ENCODE measurements at regions not wholly inside any gene's neighbourhood (a gene's known extent, or its start where the extent isn't known, plus 50 kb on each side); places are given as distances from the start of the nearest gene placed in this dataset.

GRCh38 chr2:118265873-118266455, 177.7 kb downstream of the INSIG2 start:
- no peak for DNase-seq

- no peak for DNase-seq
Measured at GRCh38 chr2:118264232-118264990, 176.1 kb downstream of the INSIG2 start.

- DNase-seq, result no peak
Measured at GRCh38 chr2:118257696-118258095, 169.4 kb downstream of the INSIG2 start.

- DNase-seq, result no peak
Measured at GRCh38 chr2:118255771-118256372, 167.6 kb downstream of the INSIG2 start.

GRCh38 chr2:118255301-118255700, 167.0 kb downstream of the INSIG2 start:
- no peak for DNase-seq

- no peak for DNase-seq
Measured at GRCh38 chr2:118254116-118254515, 165.8 kb downstream of the INSIG2 start.

- no peak for DNase-seq
Measured at GRCh38 chr2:118251427-118251826, 163.2 kb downstream of the INSIG2 start.

- no peak for DNase-seq
Measured at GRCh38 chr2:118250463-118250862, 162.2 kb downstream of the INSIG2 start.

GRCh38 chr2:118250001-118250400, 161.7 kb downstream of the INSIG2 start:
- no peak for DNase-seq

- DNase-seq, result no peak
Measured at GRCh38 chr2:118249531-118249930, 161.3 kb downstream of the INSIG2 start.

- DNase-seq, result no peak
Measured at GRCh38 chr2:118246726-118247125, 158.5 kb downstream of the INSIG2 start.

- no peak for DNase-seq
Measured at GRCh38 chr2:118246079-118246478, 157.8 kb downstream of the INSIG2 start.

GRCh38 chr2:118244686-118245085, 156.4 kb downstream of the INSIG2 start:
- DNase-seq, result no peak

GRCh38 chr2:118243031-118243430, 154.8 kb downstream of the INSIG2 start:
- no peak for DNase-seq

- DNase-seq, result no peak
Measured at GRCh38 chr2:118242216-118242615, 153.9 kb downstream of the INSIG2 start.

- DNase-seq, result no peak
Measured at GRCh38 chr2:118241128-118241527, 152.9 kb downstream of the INSIG2 start.

GRCh38 chr2:118240276-118240675, 152.0 kb downstream of the INSIG2 start:
- DNase-seq, result no peak

- DNase-seq, result no peak
Measured at GRCh38 chr2:118239284-118239683, 151.0 kb downstream of the INSIG2 start.

- DNase-seq, result no peak
Measured at GRCh38 chr2:118237451-118237850, 149.2 kb downstream of the INSIG2 start.

GRCh38 chr2:118232796-118233195, 144.5 kb downstream of the INSIG2 start:
- DNase-seq, result no peak

- no peak for DNase-seq
Measured at GRCh38 chr2:118232391-118232790, 144.1 kb downstream of the INSIG2 start.

- DNase-seq, result no peak
Measured at GRCh38 chr2:118231759-118232158, 143.5 kb downstream of the INSIG2 start.

- no peak for DNase-seq
Measured at GRCh38 chr2:118227698-118228508, 139.6 kb downstream of the INSIG2 start.

Measured in CD4-positive, alpha-beta T cell treated with Interleukin-1 beta for 1 hour (primary cell).